ENCODE measurements at regions not wholly inside any gene's neighbourhood (a gene's known extent, or its start where the extent isn't known, plus 50 kb on each side); places are given as distances from the start of the nearest gene placed in this dataset.

GRCh38 chr9:19985081-19985480, 196.2 kb upstream of the SLC24A2 start (continued):
- no peak for TF ChIP-seq USF1 (CRISPR knock-in tag; IDR thresholded peaks at IDR 0.05)
- no peak for TF ChIP-seq GABPB1 (CRISPR knock-in tag; IDR thresholded peaks at IDR 0.05)
- TF ChIP-seq IRF2 (CRISPR knock-in tag; IDR thresholded peaks at IDR 0.05; ENCODE audit: borderline replicate concordance, low read depth): no peak

GRCh38 chr9:19976226-19976625, 187.4 kb upstream of the SLC24A2 start:
- ATAC-seq (no peak), DNase-seq (ENCODE audit: low spot score) (no peak)
- Mint-ChIP-seq H3K36me3 (no peaks in the 10 kb centered on the region), H3K27me3 (ENCODE audit: low read depth) (no peaks in the 10 kb centered on the region; the same call in 1 of the 2 replicates), H3K4me3 (no peak overlapping the region), H3K9me3 (no peaks in the 10 kb centered on the region), H3K4me1 (peaks cover 9% of the 10 kb centered on the region), H3K27ac (no peak overlapping the region)
- POLR2A ChIA-PET: no interaction called here
- no peak for TF ChIP-seq ZMAT4 (CRISPR knock-in tag; IDR thresholded peaks at IDR 0.05)
- TF ChIP-seq ZNF671 (CRISPR knock-in tag; IDR thresholded peaks at IDR 0.05): no peak
- TF ChIP-seq TEAD4 (CRISPR knock-in tag; IDR thresholded peaks at IDR 0.05): no peak
- TF ChIP-seq OVOL2 (CRISPR knock-in tag; IDR thresholded peaks at IDR 0.05; ENCODE audit: borderline replicate concordance): no peak
- no peak for TF ChIP-seq ZNF232 (CRISPR knock-in tag; IDR thresholded peaks at IDR 0.05)
- TF ChIP-seq ZBTB43 (CRISPR knock-in tag; IDR thresholded peaks at IDR 0.05): no peak
- no peak for TF ChIP-seq ZNF532 (CRISPR knock-in tag; IDR thresholded peaks at IDR 0.05; ENCODE audit: borderline replicate concordance)
- TF ChIP-seq STAT6 (CRISPR knock-in tag; conservative IDR thresholded peaks at IDR 0.05; ENCODE audit: low read depth): no peak
- TF ChIP-seq IRF2 (CRISPR knock-in tag; IDR thresholded peaks at IDR 0.05; ENCODE audit: borderline replicate concordance, low read depth): no peak
- CTCF ChIA-PET: no interaction called here

GRCh38 chr9:19975499-19975898, 186.7 kb upstream of the SLC24A2 start:
- no peak for ATAC-seq
- no peak for DNase-seq (ENCODE audit: low spot score)
- Mint-ChIP-seq H3K4me1 (peaks cover 9% of the 10 kb centered on the region), H3K27me3 (ENCODE audit: low read depth) (no peaks in the 10 kb centered on the region; the same call in 1 of the 2 replicates), H3K9me3 (no peaks in the 10 kb centered on the region), H3K36me3 (no peaks in the 10 kb centered on the region), H3K27ac (no peak overlapping the region), H3K4me3 (no peak overlapping the region)
- ChIA-PET POLR2A (no interaction called here), CTCF (no interaction called here)
- TF ChIP-seq TP53 (CRISPR knock-in tag; IDR thresholded peaks at IDR 0.05): no peak
- TF ChIP-seq ZMAT4 (CRISPR knock-in tag; IDR thresholded peaks at IDR 0.05): no peak
- no peak for TF ChIP-seq NFYB (CRISPR knock-in tag; conservative IDR thresholded peaks at IDR 0.05; ENCODE audit: low read depth)
- TF ChIP-seq E2F1 (CRISPR knock-in tag; IDR thresholded peaks at IDR 0.05): no peak
- no peak for TF ChIP-seq ZNF671 (CRISPR knock-in tag; IDR thresholded peaks at IDR 0.05)
- TF ChIP-seq E2F4 (CRISPR knock-in tag; IDR thresholded peaks at IDR 0.05; ENCODE audit: borderline replicate concordance, low read depth): no peak
- no peak for TF ChIP-seq STAT6 (CRISPR knock-in tag; conservative IDR thresholded peaks at IDR 0.05; ENCODE audit: low read depth)
- no peak for TF ChIP-seq NR1H2 (CRISPR knock-in tag; IDR thresholded peaks at IDR 0.05)
- no peak for TF ChIP-seq ATF1 (CRISPR knock-in tag; IDR thresholded peaks at IDR 0.05)
- no peak for TF ChIP-seq PRRX2 (CRISPR knock-in tag; IDR thresholded peaks at IDR 0.05)
